HG03064 (cell line): ENCODE measurements at regions not wholly inside any gene's neighbourhood (a gene's known extent, or its start where the extent isn't known, plus 50 kb on each side); places are given as distances from the start of the nearest gene placed in this dataset.

Source experiments
- ATAC-seq: cut with Tn5 transposase; IDR thresholded peaks from one replicate; pipeline ENCODE4 v1.9.1; 2021; ENCODE audit warnings: low read depth; ENCODE audit not compliant: unreplicated experiment

DNA sequence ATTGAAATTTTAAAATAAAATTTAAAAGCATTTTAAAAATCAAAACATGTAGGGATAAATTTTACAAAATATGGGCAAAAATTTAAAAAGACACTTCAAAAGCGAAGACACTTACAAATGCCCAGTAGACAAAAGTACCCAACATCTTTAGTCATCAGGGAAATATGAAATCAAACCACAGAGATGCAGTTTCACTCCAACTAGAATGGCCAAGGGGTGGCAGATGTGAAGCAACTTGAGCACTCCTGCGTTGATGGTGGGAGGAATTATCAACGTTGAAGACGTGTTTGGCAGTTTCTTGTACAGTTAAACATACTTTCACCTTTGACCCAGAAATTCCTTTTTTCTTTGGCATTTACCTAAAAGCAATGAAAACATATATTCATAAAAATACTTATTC, 518.0 kb upstream of the SGCG start:
- ATAC-seq, result no peak

DNA sequence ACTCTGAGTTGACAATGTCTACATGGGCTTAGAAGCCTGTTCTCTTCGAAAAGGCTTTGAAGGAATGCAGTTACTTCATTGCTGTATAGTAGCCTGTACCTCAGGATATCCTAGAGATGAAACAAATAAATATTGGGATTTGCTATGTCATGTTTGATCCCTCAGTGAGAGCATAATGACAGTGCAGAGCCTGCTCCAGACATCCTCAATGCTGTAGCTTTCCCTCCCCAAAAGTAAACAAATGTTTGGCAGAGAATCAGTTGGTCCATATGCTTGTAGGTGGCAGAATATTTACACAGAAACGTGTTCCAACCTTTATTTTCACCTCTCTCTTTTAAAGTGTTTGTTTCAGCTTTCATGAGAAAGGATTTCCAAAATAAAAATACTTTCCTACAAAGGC, 515.3 kb upstream of the SGCG start:
- no peak for ATAC-seq

DNA sequence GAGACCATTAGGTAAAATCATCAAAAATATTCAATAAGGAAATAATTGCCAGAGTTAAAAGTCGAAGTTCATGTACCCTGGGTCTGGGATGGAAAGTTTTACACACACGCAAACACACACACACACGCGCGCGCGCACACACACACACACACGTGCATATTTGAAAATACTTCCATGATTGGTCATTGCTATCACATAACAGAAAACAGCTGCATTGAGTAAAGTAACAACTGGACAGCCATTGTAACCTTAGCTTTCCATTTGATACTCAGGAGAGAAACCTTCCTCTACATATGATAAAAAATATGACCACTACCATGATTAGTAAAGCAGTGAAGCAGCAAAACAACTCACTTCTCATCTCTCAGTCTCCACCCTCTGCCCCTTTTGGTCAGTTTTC, 490.0 kb upstream of the SGCG start:
- ATAC-seq, result no peak

DNA sequence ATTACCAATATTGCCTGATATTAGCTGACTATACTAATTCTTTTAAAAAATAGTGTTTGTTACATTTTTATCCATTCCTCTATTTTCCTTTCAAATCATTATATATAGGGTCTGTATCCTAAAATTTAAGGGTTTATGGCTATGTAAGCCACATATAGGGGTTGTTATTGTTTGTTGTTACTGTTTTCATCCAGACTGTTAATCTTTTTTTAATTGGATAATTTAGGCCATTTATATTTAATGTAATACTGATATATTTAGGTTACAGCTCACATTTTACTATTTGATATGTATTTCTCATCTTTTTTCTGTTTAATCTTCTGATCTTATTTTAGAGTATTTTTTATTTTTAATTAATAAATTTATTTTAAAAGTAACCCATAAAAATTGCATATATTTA, 487.1 kb upstream of the SGCG start:
- ATAC-seq, result no peak

DNA sequence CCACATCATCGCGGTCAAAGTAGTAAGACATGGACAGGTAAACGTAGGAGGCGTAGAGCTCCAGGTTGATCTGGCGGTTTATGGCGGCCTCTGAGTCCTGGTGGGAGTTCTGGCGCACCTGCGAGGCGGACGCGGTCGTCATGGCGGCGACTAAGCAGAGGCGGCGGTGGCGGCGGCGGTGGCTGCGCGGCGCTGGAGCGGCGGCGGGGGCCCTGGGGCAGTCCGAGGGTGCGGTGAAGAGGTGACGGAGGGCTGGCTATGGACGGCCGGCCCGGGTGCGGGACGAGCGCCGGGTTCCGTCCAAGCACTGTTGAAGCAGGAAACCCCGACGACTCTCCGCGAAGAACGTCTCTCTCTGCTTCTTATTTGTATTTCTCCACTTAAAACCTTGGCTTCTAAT, 484.3 kb upstream of the SGCG start:
- no peak for ATAC-seq

DNA sequence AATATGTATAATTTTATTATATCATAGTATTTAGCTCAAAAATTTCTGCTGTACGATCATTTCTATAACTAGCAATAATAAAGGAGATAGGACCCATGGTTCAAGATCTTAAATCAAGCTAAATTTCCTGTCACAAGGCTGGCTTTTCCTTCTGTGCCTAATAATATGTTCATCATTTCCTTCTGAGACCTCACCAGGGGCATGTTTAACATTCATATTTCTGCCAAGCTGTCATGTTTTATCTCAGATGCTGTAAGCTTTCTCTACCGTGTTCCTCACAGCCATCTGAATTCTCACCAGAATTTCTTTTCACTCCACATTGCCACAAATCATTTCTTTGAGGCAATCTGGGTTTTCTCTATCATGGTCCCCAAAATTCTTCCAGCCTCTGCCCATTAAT, 482.3 kb upstream of the SGCG start:
- no peak for ATAC-seq

DNA sequence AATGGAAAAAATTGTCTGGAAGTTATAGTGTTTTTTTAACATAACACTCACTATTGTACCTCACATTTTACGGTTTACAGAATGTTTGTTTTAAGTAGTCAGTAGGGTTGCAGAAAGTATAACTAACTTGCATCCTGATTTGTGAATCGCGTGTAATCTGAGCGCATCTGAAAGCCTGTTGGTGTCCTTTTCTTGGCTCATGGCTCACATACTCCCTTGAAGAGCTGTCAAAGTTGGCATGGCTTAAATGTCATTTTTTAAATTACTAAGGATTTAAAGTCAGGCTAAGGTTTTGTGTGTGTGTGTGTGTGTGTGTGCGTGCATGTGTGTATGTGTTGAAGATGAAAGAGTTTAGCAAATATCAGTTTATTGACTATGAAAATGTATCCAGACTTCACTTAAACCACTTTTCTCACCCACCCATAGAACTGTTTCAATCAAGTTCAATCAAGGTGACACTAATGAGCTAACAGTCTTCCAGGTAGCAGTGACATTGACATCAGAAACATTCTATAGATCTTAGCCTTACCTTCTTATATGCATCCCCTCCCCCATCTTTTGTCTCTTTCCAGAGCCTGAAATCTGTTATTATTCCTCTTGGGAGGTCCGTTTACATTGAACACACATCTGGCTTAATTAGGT, 480.4 kb upstream of the SGCG start:
- ATAC-seq, result no peak

DNA sequence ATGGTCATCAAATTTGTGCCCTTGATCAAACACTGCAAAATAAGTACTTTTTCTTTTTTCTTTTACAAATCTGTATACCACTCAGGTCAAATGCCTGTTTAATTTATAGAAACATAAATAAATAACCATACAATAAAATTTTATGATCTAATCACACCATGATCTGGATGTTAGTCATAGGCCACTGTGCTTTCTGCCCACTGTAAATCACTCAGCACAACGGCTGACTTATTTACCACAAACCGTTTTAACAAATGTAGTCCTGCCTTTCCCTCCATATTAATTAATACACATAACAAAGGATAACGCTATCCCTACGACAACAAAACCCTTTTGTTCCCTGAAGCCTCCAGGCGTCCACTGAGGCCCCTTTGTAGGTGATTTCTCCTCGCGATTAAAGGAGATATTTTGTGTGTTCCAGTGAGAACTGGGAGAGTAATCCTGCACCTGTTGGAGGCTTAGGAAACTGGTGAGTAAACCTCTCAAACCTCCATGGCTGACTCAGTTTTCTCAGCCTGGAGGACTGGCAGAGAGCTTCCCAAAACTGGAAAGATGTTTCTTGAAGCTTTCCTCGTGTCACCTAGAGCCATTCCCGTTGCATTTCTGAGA, 477.1 kb upstream of the SGCG start:
- ATAC-seq, result no peak

DNA sequence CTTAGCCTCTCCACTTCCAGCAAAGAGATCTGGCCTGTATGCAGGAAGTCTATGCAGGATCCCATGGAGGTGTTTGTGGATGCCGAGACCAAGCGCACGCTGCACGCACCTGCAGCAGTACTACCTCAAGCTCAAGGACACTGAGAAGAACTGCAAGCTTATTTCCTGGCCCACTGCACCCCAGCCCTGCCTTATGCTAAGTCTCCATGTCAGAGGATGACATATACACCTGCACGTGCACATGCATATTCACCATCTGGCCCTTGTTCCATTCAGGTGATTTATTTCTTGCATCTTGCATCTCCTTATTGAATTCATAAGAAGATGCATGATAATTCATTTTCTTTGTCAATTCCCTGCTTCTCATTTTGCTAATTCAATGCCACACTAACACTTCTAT, 472.8 kb upstream of the SGCG start:
- ATAC-seq, result no peak

DNA sequence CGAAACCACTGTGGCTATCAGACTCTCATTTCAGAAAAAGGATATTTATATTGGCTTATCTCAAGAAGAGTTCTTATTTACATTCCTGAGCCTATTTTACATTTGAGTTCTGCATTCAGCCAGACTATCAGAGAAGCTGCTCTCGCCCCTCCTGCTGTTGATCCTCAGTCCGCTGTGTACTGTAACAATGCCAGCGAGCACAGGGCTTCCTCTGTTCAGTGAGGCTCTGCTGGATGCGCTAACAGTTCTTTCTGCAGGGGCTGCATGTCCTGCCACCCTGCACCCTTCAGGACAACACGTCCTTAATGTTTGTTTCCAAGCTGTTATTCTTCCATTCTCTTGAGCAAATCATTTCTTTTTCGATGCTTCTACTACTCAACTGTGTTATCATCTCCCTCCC, 463.7 kb upstream of the SGCG start:
- ATAC-seq, result no peak

DNA sequence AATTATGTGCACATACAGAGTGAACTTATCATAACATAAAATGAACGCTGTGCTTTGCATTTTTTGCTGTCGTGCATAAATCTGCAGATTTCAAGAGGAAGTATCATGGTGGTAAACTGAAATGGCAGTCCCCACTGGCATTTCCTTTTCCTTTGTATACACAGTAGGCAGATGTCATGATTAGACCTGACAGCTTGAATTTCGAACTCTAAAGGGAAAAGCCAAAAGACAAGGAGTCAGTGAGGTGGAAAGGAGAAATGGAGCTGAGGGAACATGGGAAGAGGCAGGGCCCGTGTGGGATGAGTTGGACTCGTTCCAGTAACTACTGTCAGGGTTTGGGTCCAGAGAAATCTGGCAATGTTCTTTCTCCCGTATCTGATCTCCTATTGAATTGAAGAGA, 454.1 kb upstream of the SGCG start:
- no peak for ATAC-seq

DNA sequence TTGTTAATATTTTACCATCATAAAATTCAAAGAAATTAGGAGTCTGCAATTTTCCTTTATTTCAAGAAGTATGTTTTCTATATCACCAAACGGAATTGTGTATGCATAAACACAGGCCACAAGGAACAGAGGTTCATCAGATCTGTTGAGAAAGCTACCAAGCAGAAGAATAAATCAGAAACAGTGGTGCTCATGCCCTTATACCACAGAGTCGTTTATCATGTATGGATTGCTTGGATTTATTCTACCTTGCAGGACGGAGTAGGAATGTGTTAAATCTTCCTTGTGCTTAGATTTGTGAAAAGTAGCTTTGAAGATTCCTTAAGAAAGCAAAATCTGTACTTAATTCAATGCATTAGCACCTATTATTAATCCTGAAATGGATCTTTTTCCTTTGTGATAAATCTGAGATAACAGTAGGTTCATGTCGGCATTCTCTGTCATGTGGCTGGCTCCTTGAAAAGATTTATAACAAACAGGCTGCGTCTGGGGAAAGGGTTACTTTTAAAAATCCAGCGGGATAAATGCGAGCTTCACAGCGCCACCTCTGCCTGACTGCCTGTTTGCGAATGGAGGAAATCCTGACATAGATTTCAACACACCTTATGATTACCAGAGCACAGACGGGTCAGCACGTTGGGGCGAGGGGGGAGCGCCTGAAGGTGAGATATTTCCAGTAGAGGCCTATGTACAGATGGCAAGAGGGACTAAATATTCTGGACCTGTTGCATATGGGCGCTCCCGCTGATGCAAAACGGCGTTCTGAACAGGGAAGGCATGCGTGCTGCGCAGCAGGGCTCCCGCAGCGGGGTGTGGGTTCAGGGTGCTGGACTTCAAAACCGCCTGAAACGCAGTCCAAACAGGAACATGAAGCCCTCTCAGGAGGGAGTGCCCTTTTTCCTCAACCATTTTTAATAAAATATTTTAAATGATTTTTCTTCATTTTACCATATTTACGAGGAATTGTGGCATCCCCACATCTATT, 445.5 kb upstream of the SGCG start:
- no peak for ATAC-seq

DNA sequence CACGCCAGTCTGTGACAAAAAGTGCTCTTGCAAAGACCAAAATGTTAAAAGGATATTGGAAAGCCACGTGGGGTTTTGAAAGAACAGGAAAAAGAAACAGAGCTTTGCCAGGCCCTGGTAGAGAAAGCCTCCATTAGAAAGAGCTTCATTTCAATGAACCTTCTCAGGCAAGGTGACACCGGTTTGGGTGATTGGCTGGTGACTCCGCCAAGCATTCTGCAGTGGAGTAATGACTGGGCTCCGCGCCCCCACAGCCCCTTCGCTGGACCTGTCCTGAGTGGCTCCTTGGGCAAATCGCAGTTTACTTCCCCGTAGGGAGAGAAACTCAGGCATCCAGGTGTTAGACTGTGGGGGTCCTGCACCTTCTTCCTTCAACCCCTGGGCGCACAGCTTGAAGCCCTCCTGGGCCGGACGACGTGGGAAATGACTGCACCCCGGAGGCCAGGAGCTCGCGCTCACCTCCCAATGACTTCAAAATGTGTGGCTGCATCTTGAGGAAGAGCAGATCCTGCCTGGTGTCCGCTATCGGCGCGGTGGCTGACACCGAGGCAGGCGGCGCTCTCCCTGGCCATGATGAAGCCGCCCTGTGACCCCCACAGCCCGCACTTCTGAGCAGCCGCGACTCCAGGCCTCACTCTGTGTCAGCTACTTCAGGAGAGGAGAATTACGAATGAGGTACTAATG, 444.6 kb upstream of the SGCG start:
- ATAC-seq, result no peak

DNA sequence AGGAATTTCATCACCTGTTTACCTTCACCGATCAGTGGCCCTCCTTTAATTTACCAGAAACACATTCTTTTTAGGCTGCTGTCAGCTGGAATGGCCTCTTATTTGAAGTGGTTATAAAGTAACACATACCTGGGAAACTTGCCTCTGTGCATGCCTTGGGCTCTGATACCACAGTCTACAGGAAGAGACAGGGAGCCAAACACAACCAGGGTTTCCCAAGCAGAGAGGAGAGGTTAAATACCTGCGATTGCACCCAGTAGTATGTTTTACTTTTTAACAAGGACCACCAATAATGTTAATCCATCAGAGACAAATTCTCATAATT, 444.0 kb upstream of the SGCG start:
- ATAC-seq, result no peak

DNA sequence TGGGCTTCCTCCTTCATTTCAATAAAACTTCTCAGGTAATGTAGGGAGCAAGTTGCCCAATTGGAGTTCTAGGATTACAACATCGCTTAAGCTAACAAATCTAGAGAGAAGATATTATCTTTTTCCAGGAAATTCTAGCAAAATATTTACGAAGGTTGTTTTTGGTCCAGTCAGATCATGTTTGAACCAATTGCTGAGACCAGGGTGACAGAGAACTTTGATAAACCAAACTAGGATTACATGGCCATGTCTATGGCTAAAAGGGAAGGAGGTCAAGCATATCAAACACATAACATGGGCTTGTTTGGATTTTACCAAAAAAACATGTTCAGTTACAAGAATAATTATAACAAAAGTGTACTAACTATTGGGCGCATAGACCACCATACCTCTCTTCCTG, 442.4 kb upstream of the SGCG start:
- ATAC-seq, result no peak

DNA sequence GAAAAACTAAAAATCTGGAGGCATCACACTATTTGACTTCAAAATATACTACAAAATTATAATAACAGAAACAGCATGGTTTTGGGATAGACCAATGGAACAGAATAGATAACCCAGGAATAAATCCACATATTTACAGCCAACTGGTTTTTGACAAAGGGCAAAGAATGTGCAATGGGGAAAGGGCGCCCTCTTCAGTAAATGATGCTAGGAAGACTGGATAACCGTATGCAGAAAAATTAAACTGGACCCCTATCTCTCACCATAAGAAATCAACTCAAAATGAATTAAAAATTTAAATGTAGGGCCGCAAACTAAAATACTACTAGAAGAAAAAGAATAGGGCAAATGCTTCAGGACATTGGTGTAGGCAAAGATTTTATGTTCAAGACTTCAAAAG, 440.5 kb upstream of the SGCG start:
- no peak for ATAC-seq

DNA sequence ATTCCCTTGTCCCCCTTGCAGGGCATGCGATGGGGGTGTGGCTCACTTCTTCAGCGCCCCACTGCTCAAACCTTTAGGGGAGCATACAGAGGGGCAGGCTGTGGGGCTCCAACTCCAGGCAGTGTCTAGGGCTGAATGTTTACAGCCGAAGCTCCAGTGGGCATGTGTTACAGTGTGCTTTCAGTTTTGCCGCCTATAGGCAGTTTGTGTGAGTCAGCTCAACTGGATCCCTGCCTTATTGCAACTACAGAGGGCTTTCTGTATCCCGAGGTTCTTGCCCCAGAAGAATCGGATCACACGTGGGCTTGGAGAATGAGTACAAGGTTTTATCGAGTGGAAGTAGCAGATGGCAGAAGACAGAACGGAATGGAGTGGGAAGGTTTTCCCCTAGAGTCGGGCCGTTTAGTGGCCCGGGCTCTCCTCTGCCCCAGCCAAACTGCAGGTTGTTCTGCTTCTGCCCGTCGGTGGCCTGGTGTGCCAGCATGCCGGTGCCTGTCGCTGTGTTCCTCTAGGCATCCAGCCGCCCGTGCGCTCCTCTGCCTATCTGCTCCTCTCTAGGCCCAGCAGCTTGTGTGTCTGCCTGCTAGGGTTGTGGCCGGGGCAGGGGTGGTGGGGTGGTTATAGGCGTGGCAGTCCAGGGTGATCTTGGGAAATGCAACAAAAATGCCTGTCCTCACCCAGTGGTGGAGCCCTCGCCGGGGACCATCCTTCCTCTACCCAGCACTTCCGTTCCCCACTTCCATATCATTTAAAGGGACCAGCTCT, 435.9 kb upstream of the SGCG start:
- ATAC-seq, result no peak

DNA sequence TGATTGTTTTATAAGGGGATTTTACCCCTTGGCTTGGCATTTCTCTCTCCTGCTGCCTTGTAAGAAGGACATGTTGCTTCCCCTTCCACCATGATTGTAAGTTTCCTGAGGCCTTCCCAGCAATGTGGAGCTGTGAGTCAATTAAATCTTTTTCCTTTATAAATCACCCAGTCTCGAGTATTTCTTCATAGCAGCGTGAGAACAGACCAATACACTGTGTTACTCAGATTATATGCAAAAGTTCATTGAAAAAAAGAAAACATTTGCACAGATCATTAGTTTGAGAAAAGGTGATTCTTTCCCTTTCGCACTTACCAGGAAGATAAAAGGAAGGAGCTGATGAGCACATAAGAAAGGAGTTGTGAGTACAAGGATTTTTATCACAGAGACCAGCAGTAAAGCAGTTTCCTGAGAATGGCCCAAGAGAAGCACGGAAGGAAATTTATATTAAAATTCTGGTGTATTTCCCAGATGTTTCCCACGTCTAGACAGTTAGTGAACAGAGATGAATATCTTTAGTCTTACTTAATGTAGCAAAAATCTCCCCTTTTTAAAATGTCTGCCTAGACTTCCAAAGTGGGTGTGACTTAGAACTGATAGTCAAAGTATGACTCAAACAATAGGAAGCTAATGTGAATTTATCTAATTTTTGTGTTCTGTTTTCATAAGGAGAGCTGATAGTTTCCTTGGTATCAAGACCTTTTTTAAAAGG, 431.8 kb upstream of the SGCG start:
- ATAC-seq, result no peak

DNA sequence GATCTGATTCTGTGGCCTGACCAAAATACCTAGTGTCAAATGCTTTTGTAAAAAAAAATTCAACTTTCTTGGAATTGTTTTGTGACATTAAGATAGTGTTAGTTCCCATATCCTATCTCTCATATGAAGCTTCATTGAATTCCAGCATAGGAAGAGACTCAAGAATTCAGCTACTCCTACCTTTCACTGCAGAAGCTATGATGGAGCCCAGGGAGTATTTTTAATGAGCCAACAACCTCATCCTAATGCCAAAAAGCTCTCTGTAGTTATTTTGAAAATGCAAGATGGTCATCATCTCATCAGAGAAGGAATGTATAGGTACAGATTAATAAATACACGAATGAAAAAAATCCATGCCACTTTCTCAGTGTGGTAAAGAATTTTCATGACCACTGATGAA, 431.2 kb upstream of the SGCG start:
- no peak for ATAC-seq

DNA sequence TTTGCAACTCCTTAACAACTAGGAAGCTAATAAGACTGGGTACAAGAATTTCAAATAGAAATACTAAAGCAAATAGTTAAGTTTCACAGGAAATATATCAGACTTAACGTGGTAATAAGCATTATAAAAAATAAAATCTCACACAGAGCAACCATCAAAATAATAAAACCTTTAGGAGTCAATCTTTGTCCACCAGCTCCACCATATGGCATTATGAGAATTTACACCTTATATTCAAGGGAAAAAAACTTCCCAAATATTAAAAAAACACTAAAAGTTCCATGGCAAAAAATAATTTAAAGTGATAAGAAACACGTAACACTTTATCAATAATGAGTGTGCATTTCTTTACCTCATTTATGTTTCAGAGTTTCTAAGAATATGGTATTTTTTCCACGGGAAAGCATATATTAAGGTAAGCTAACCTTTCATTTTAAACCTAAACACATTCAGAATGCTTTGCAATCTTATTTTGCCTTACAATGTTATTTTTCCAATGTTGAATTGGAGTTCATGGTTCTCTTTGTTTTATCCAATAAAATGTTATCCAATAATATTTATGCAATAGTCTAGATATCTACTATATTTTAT, 423.2 kb upstream of the SGCG start:
- ATAC-seq, result no peak
